Naive thymus-derived CD4-positive, alpha-beta T cell (primary cell): ENCODE measurements at regions not wholly inside any gene's neighbourhood (a gene's known extent, or its start where the extent isn't known, plus 50 kb on each side); places are given as distances from the start of the nearest gene placed in this dataset.

Experiments
- ATAC-seq: fragments of 150-1000 bp; cut with Tn5 transposase; 2 replicates; pipeline ENCODE4 v1.10.0; 2021; ENCODE audit warnings: mild to moderate bottlenecking, moderate library complexity
- CTCF ChIA-PET: fragments of 350-600 bp; sonication (Branson Sonifier 250); formaldehyde crosslinking; loops from one replicate; lab custom pipeline; 2021; ENCODE audit warnings: antibody characterized with exemption; lab: Charles Lee
- POLR2A ChIA-PET: fragments of 350-600 bp; sonication (Branson Sonifier 250); formaldehyde crosslinking; loops from one replicate; lab custom pipeline; 2021; ENCODE audit warnings: antibody characterized with exemption, inconsistent platforms; lab: Charles Lee
- DNase-seq, 9 donors: peaks; one replicate each; pipeline versions ENCODE4 v3.0.0 to v3.0.0-alpha.2; 2020 to 2022; ENCODE audit warnings: mixed read lengths in 1 of 9
- H3K27ac ChIP-seq: one replicate; pipeline ENCODE4 v1.7.0; 2013; ENCODE audit warnings: mild to moderate bottlenecking, low read depth, low read length, moderate library complexity
- H3K27me3 ChIP-seq, 2 donors: one replicate each; pipeline ENCODE4 v1.7.0; 2013; ENCODE audit warnings: low read length in 2 of 2, mild to moderate bottlenecking in 2 of 2, moderate library complexity in 2 of 2; ENCODE audit not compliant: control insufficient read depth in 2 of 2, insufficient read depth in 2 of 2
- H3K36me3 ChIP-seq, 3 experiments: 1 replicate in 2 of 3; 2 replicates in 1 of 3; pipeline ENCODE4 v1.7.0; 2013; ENCODE audit warnings: low read length in 3 of 3, mild to moderate bottlenecking in 3 of 3, moderate library complexity in 1 of 3; ENCODE audit not compliant: insufficient read depth in 3 of 3, control insufficient read depth in 2 of 3
- H3K4me1 ChIP-seq, 2 donors: one replicate each; pipeline ENCODE4 v1.7.0; 2013; ENCODE audit warnings: low read length in 2 of 2, mild to moderate bottlenecking in 2 of 2, moderate library complexity in 1 of 2; ENCODE audit not compliant: control insufficient read depth in 2 of 2, insufficient read depth in 2 of 2
- H3K4me3 ChIP-seq: 2 replicates; pipeline ENCODE4 v1.7.0; 2013; ENCODE audit warnings: mild to moderate bottlenecking, low read length
- H3K9me3 ChIP-seq, 3 experiments: 1 replicate in 2 of 3; 2 replicates in 1 of 3; pipeline ENCODE4 v1.7.0; 2013; ENCODE audit warnings: low read length in 3 of 3; ENCODE audit not compliant: control insufficient read depth in 2 of 3
- H3K27ac Mint-ChIP-seq, 9 donors: one replicate each; pipeline ENCODE4 v1.8.0; 2020 to 2022; ENCODE audit warnings: mixed read lengths in 9 of 9, mild to moderate bottlenecking in 8 of 9, moderate library complexity in 5 of 9, inconsistent platforms in 2 of 9
- H3K27me3 Mint-ChIP-seq, 5 donors: one replicate each; pipeline ENCODE4 v1.8.0; 2021 to 2022; ENCODE audit warnings: mixed read lengths in 5 of 5, mild to moderate bottlenecking in 1 of 5
- H3K36me3 Mint-ChIP-seq, 5 donors: one replicate each; pipeline ENCODE4 v1.8.0; 2020 to 2022; ENCODE audit warnings: mixed read lengths in 5 of 5, mild to moderate bottlenecking in 3 of 5, inconsistent platforms in 1 of 5
- H3K4me1 Mint-ChIP-seq, 7 donors: one replicate each; pipeline ENCODE4 v1.8.0; 2020 to 2022; ENCODE audit warnings: mixed read lengths in 7 of 7, mild to moderate bottlenecking in 3 of 7, inconsistent platforms in 1 of 7
- H3K4me3 Mint-ChIP-seq, 10 donors: one replicate each; pipeline ENCODE4 v1.8.0; 2020 to 2022; ENCODE audit warnings: mild to moderate bottlenecking in 10 of 10, mixed read lengths in 10 of 10, moderate library complexity in 6 of 10, inconsistent platforms in 2 of 10
- H3K9me3 Mint-ChIP-seq, 11 donors: one replicate each; pipeline ENCODE4 v1.8.0; 2020 to 2022; ENCODE audit warnings: mixed read lengths in 11 of 11, mild to moderate bottlenecking in 4 of 11, inconsistent platforms in 1 of 11, moderate library complexity in 1 of 11
- intact Hi-C, 2 donors: fragments of 100-400 bp; cut with micrococcal nuclease; formaldehyde crosslinking; loops; one replicate each; pipeline ENCODE4 v1.15.1; 2023

- H3K9me3 Mint-ChIP-seq: peaks cover 2 to 14% (median 7%) of the 10 kb centered on the region in 11 donors
- no peaks in the 10 kb centered on the region for H3K27me3 Mint-ChIP-seq
- H3K27me3 ChIP-seq: no peaks in the 10 kb centered on the region
- no peaks in the 10 kb centered on the region for H3K9me3 ChIP-seq
- H3K4me3 Mint-ChIP-seq: no peak overlapping the region
- ChIA-PET POLR2A (no interaction called here), CTCF (no interaction called here)
- H3K27ac Mint-ChIP-seq: no peak overlapping the region
- H3K36me3 ChIP-seq: no peaks in the 10 kb centered on the region
- H3K4me3 ChIP-seq: no peak overlapping the region
- DNase-seq (no peak), ATAC-seq (no peak)
- intact Hi-C loops: no loop called here
- H3K4me1 ChIP-seq: no peaks in the 10 kb centered on the region
- no peak overlapping the region for H3K27ac ChIP-seq
- no peaks in the 10 kb centered on the region for H3K4me1 Mint-ChIP-seq
- H3K36me3 Mint-ChIP-seq: no peaks in the 10 kb centered on the region
These were observed 942.4 kb upstream of the PRR20A start for GRCh38 chr13:56198350-56198749.

GRCh38 chr13:56201834-56202233 is 938.9 kb upstream of the PRR20A start:
- H3K36me3 ChIP-seq: no peaks in the 10 kb centered on the region
- intact Hi-C loops: no loop called here
- Mint-ChIP-seq H3K4me1 (no peaks in the 10 kb centered on the region), H3K27ac (no peak overlapping the region), H3K27me3 (no peaks in the 10 kb centered on the region), H3K36me3 (no peaks in the 10 kb centered on the region), H3K9me3 (peaks cover 0 to 14% (median 6%) of the 10 kb centered on the region in 11 donors), H3K4me3 (no peak overlapping the region)
- no peak overlapping the region for H3K4me3 ChIP-seq
- no peak overlapping the region for H3K27ac ChIP-seq
- ChIA-PET POLR2A (no interaction called here), CTCF (no interaction called here)
- no peaks in the 10 kb centered on the region for H3K4me1 ChIP-seq
- DNase-seq (no peak), ATAC-seq (no peak)
- H3K27me3 ChIP-seq: no peaks in the 10 kb centered on the region
- no peaks in the 10 kb centered on the region for H3K9me3 ChIP-seq

- Histone ChIP-seq H3K36me3 (no peaks in the 10 kb centered on the region), H3K27ac (no peak overlapping the region), H3K4me3 (no peak overlapping the region), H3K9me3 (no peaks in the 10 kb centered on the region), H3K4me1 (no peaks in the 10 kb centered on the region), H3K27me3 (no peaks in the 10 kb centered on the region)
- intact Hi-C loops: no loop called here
- H3K27me3 Mint-ChIP-seq: no peaks in the 10 kb centered on the region
- CTCF ChIA-PET: no interaction called here
- POLR2A ChIA-PET: no interaction called here
- H3K4me1 Mint-ChIP-seq: no peaks in the 10 kb centered on the region
- peaks cover 0 to 22% (median 5%) of the 10 kb centered on the region in 11 donors for H3K9me3 Mint-ChIP-seq
- ATAC-seq: no peak
- no peaks in the 10 kb centered on the region for H3K36me3 Mint-ChIP-seq
- DNase-seq: no peak
- H3K4me3 Mint-ChIP-seq: no peak overlapping the region
- H3K27ac Mint-ChIP-seq: no peak overlapping the region
These were observed 924.5 kb upstream of the PRR20A start for GRCh38 chr13:56216221-56216620.

GRCh38 chr13:56247692-56248091 is 893.0 kb upstream of the PRR20A start:
- Histone ChIP-seq H3K4me3 (no peak overlapping the region), H3K27ac (no peak overlapping the region), H3K27me3 (no peaks in the 10 kb centered on the region), H3K4me1 (no peaks in the 10 kb centered on the region), H3K9me3 (peaks cover 0 to 8% (median 0%) of the 10 kb centered on the region in 3 experiments), H3K36me3 (no peaks in the 10 kb centered on the region)
- ChIA-PET CTCF (no interaction called here), POLR2A (interaction anchor here (1.1 kb wide), 1 partner anchor 16 kb away, joined by 3 read pairs; no protein-coding TSS in a partner anchor)
- Mint-ChIP-seq H3K27me3 (no peaks in the 10 kb centered on the region), H3K36me3 (peaks cover 0 to 3% (median 0%) of the 10 kb centered on the region in 5 donors), H3K9me3 (peaks cover 3 to 45% (median 24%) of the 10 kb centered on the region in 11 donors), H3K4me1 (no peaks in the 10 kb centered on the region), H3K4me3 (no peak overlapping the region), H3K27ac (no peak overlapping the region)
- DNase-seq (no peak), ATAC-seq (no peak)
- intact Hi-C loops: no loop called here

GRCh38 chr13:56271686-56272085 is 869.0 kb upstream of the PRR20A start:
- H3K27ac Mint-ChIP-seq: no peak overlapping the region
- no peak for DNase-seq
- no peak overlapping the region for H3K4me3 Mint-ChIP-seq
- intact Hi-C loops: loop anchor here in 1 of 2 donors (2.0 kb wide), 1 partner anchor 61 kb away; no protein-coding TSS in a partner anchor
- peaks cover 0 to 27% (median 8%) of the 10 kb centered on the region in 11 donors for H3K9me3 Mint-ChIP-seq
- no peaks in the 10 kb centered on the region for H3K36me3 ChIP-seq
- no peaks in the 10 kb centered on the region for H3K36me3 Mint-ChIP-seq
- peaks cover 0 to 2% (median 0%) of the 10 kb centered on the region in 7 donors for H3K4me1 Mint-ChIP-seq
- no peaks in the 10 kb centered on the region for H3K27me3 ChIP-seq
- CTCF ChIA-PET: no interaction called here
- no peak overlapping the region for H3K4me3 ChIP-seq
- ATAC-seq: no peak
- no peak overlapping the region for H3K27ac ChIP-seq
- no peaks in the 10 kb centered on the region for H3K9me3 ChIP-seq
- no peaks in the 10 kb centered on the region for H3K4me1 ChIP-seq
- no peaks in the 10 kb centered on the region for H3K27me3 Mint-ChIP-seq
- POLR2A ChIA-PET: no interaction called here

- no peak overlapping the region for H3K4me3 ChIP-seq
- no peaks in the 10 kb centered on the region for H3K4me1 ChIP-seq
- peaks cover 3 to 31% (median 22%) of the 10 kb centered on the region in 11 donors for H3K9me3 Mint-ChIP-seq
- CTCF ChIA-PET: no interaction called here
- intact Hi-C loops: no loop called here
- DNase-seq (no peak), ATAC-seq (no peak)
- POLR2A ChIA-PET: no interaction called here
- H3K9me3 ChIP-seq: no peaks in the 10 kb centered on the region
- H3K36me3 Mint-ChIP-seq: no peaks in the 10 kb centered on the region
- H3K27ac Mint-ChIP-seq: no peak overlapping the region
- no peaks in the 10 kb centered on the region for H3K27me3 ChIP-seq
- no peak overlapping the region for H3K27ac ChIP-seq
- no peaks in the 10 kb centered on the region for H3K36me3 ChIP-seq
- no peaks in the 10 kb centered on the region for H3K4me1 Mint-ChIP-seq
- H3K4me3 Mint-ChIP-seq: no peak overlapping the region
- H3K27me3 Mint-ChIP-seq: no peaks in the 10 kb centered on the region
These were observed 857.4 kb upstream of the PRR20A start for GRCh38 chr13:56283262-56283828.

- H3K9me3 ChIP-seq: no peaks in the 10 kb centered on the region
- Mint-ChIP-seq H3K27ac (no peak overlapping the region), H3K4me1 (no peaks in the 10 kb centered on the region), H3K9me3 (peaks cover 0 to 13% (median 3%) of the 10 kb centered on the region in 11 donors), H3K4me3 (no peak overlapping the region), H3K27me3 (no peaks in the 10 kb centered on the region), H3K36me3 (no peaks in the 10 kb centered on the region)
- no peaks in the 10 kb centered on the region for H3K36me3 ChIP-seq
- ChIA-PET CTCF (no interaction called here), POLR2A (no interaction called here)
- no peak for ATAC-seq
- no peak for DNase-seq
- H3K27me3 ChIP-seq: no peaks in the 10 kb centered on the region
- intact Hi-C loops: no loop called here
- no peaks in the 10 kb centered on the region for H3K4me1 ChIP-seq
- H3K27ac ChIP-seq: no peak overlapping the region
- H3K4me3 ChIP-seq: no peak overlapping the region
These were observed 841.1 kb upstream of the PRR20A start for GRCh38 chr13:56299650-56300049.
